ENCODE measurements at regions not wholly inside any gene's neighbourhood (a gene's known extent, or its start where the extent isn't known, plus 50 kb on each side); places are given as distances from the start of the nearest gene placed in this dataset.

DNA sequence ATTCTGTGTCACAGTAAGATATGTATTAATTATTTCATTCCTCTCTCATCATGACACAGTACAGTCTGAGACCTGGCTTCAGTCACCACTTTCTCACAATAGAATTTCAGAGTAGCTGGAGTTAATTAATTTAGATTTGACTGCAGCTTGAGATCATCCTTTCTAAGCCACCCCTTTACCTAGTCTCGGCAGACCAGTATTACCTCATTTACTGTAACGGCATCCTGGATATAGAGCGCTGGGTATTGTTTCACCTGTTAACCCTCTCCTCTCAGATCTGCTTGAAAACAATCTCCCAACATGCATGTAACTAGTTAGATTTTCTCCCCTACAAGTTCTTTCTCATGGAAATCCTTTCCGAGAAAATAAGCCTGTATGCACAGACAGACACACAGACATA, 1057.5 kb downstream of the GATA3 start:
- TF ChIP-seq POLR2A (IDR thresholded peaks at IDR 0.05; ENCODE audit: low read length) (no peak), GATA1 (IDR thresholded peaks at IDR 0.05; ENCODE audit: low read depth, low read length) (no peak)
